Retinal pigment epithelial cell (primary cell): ENCODE measurements at regions not wholly inside any gene's neighbourhood (a gene's known extent, or its start where the extent isn't known, plus 50 kb on each side); places are given as distances from the start of the nearest gene placed in this dataset.

ENCODE experiments used
- DNase-seq: peaks from one replicate; pipeline ENCODE4 v3.0.0-alpha.2; 2010; ENCODE audit warnings: low read depth
- H3K4me3 ChIP-seq: 2 replicates; pipeline ENCODE4 v1.5.1; 2011; ENCODE audit warnings: mild to moderate bottlenecking, low read length, control low read depth, moderate library complexity
- TF ChIP-seq, protein P1 (sequence below): conservative IDR thresholded peaks from 2 replicates; pipeline ENCODE4 v1.5.1; 2011; ENCODE audit warnings: low read depth, low read length, control low read depth, inconsistent platforms

DNA sequence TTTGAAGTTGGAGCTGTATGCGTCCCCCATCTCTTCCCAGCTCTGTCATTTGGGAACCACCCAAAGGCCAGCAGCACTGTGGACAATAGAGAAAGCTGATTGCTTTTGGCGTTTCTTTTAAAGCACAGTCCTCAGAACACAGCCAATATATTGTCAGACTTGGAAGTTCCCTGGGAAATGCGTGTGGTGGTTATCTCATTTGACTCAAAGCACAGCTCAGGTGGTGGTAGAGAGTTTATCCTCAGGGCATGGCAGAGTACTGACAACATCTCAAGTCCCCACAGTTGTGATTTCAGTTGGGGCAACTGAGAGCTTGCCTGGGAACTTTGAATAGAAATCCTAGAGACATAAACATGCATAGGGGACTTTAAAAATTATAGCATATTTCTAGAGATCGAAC lies 601.3 kb downstream of the ETS1 start:
- H3K4me3 ChIP-seq, result no peak overlapping the region
- TF ChIP-seq, protein P1, sequence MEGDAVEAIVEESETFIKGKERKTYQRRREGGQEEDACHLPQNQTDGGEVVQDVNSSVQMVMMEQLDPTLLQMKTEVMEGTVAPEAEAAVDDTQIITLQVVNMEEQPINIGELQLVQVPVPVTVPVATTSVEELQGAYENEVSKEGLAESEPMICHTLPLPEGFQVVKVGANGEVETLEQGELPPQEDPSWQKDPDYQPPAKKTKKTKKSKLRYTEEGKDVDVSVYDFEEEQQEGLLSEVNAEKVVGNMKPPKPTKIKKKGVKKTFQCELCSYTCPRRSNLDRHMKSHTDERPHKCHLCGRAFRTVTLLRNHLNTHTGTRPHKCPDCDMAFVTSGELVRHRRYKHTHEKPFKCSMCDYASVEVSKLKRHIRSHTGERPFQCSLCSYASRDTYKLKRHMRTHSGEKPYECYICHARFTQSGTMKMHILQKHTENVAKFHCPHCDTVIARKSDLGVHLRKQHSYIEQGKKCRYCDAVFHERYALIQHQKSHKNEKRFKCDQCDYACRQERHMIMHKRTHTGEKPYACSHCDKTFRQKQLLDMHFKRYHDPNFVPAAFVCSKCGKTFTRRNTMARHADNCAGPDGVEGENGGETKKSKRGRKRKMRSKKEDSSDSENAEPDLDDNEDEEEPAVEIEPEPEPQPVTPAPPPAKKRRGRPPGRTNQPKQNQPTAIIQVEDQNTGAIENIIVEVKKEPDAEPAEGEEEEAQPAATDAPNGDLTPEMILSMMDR, result no peak
- DNase-seq, result no peak

- H3K4me3 ChIP-seq, result no peak overlapping the region
- TF ChIP-seq, protein P1, result no peak
- no peak for DNase-seq
These were observed 614.5 kb downstream of the ETS1 start for GRCh38 chr11:127972816-127973215.

DNA sequence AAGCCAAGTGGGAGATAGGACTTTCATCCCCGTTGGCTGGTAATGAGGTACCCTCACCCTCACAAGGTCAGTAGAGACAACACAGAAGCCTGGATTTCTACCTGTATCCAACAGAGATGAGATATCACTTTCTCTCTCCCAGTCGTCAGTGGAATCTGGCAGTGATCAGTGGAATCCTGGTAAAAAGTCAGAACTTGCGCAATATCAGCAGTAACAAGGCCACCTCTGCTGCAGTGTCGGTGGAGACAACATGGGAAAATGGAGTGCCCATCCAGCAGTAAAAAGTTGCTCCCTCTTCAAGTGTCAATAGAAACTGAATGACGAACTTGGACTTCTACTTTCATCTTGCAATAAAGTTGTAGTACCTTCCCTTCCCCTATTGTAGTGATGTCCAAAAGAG lies 615.9 kb downstream of the ETS1 start:
- H3K4me3 ChIP-seq, result no peak overlapping the region
- TF ChIP-seq, protein P1, result no peak

GRCh38 chr11:127966821-127967220 lies 620.5 kb downstream of the ETS1 start:
- H3K4me3 ChIP-seq, result no peak overlapping the region
- DNase-seq, result no peak
- TF ChIP-seq, protein P1, result no peak

More for the DNA sequence above, 615.9 kb downstream of the ETS1 start:
- DNase-seq, result no peak

GRCh38 chr11:127965939-127966668 lies 621.3 kb downstream of the ETS1 start:
- no peak for DNase-seq
- H3K4me3 ChIP-seq, result no peak overlapping the region
- TF ChIP-seq, protein P1, result no peak

DNA sequence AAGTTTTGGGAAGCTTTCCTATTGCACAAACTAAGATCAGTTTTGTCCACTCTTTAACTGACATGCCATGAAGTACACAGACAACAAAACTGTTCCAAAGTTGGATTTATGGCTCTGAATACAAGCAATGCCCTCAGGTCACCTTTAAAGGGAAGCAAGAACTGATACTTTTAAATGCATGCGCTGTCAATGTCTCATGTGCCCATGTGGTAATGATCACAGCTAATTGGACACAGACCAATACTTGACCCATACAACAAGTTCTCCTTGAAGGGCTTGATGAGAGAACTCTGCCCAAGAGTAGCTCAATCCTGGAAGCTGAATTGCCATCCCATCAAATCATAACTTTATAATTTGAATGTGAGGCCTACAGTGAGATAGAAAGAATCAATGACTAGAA lies 624.9 kb downstream of the ETS1 start:
- TF ChIP-seq, protein P1, result no peak
- DNase-seq, result no peak
- H3K4me3 ChIP-seq, result no peak overlapping the region

DNA sequence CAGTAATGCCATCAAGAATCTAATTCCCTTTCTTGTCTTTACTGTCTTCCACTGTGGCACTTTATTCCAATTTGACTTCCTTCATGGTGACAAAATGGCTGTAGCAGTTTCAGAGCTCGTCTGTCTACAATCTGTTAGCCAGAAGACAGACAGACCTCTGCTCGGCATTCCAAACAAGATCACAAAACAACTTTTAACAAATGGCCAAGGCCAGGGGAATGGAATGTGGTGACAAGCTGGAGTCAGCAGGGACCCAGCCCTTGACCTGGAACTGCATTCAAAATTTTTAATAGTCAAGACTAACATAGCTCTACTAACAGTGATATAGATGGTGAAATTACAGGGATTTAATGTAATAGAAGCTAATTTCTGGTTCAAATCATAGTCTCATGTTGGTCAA lies 637.2 kb downstream of the ETS1 start:
- TF ChIP-seq, protein P1, result no peak
- no peak overlapping the region for H3K4me3 ChIP-seq
- no peak for DNase-seq
